ENCODE measurements at regions not wholly inside any gene's neighbourhood (a gene's known extent, or its start where the extent isn't known, plus 50 kb on each side); places are given as distances from the start of the nearest gene placed in this dataset.

- no peak overlapping the region for H3K9ac ChIP-seq (ENCODE audit: low read length)
- whole genome bisulfite sequencing (ENCODE audit: extremely low coverage, insufficient coverage, insufficient read length): no CpG with 5 or more reads among the region's 2 CpGs
- no peaks in the 10 kb centered on the region for H3K27me3 ChIP-seq (ENCODE audit: insufficient read depth, low read length)
- H3K36me3 ChIP-seq (ENCODE audit: control insufficient read depth in 1 of 2, insufficient read depth in 2 of 2, low read length in 2 of 2): no peaks in the 10 kb centered on the region
- no peaks in the 10 kb centered on the region for H3K79me1 ChIP-seq (ENCODE audit: low read length)
- no peak overlapping the region for H3K4ac ChIP-seq (ENCODE audit: low read depth, low read length)
- no peak for DNase-seq
- H2AFZ ChIP-seq (ENCODE audit: insufficient read depth, low read length, poor library complexity): no peak overlapping the region
- H4K12ac ChIP-seq (ENCODE audit: low read depth, low read length): no peak overlapping the region
- H3K4me1 ChIP-seq (ENCODE audit: control insufficient read depth in 1 of 2, insufficient read depth in 2 of 2, low read length in 2 of 2): no peaks in the 10 kb centered on the region
- no peak overlapping the region for H4K91ac ChIP-seq (ENCODE audit: low read depth, low read length)
- no peak overlapping the region for H3K4me3 ChIP-seq (ENCODE audit: low read depth, low read length)
- no peak overlapping the region for H3K27ac ChIP-seq (ENCODE audit: low read depth, low read length)
- H3K79me2 ChIP-seq (ENCODE audit: control insufficient read depth, insufficient read depth, low read length, poor library complexity): no peaks in the 10 kb centered on the region
- no peak overlapping the region for H3K18ac ChIP-seq (ENCODE audit: low read length)
- H3K14ac ChIP-seq (ENCODE audit: low read length): no peak overlapping the region
- H2BK5ac ChIP-seq (ENCODE audit: low read depth, low read length, poor library complexity): no peak overlapping the region
- no peaks in the 10 kb centered on the region for H3K9me3 ChIP-seq (ENCODE audit: insufficient read depth, low read depth, low read length)
- no peak overlapping the region for H2AK5ac ChIP-seq (ENCODE audit: low read length)
- no peak overlapping the region for H4K8ac ChIP-seq (ENCODE audit: low read depth, low read length)
- H3K4me2 ChIP-seq (ENCODE audit: low read length): no peak overlapping the region
- H2BK12ac ChIP-seq (ENCODE audit: low read length): no peak overlapping the region
- H2BK120ac ChIP-seq (ENCODE audit: insufficient read depth, low read length, poor library complexity): no peak overlapping the region
- H3K23ac ChIP-seq (ENCODE audit: low read length): no peak overlapping the region
Observed at GRCh38 chr3:549636-550035, 353.1 kb downstream of the CHL1 start.

DNA sequence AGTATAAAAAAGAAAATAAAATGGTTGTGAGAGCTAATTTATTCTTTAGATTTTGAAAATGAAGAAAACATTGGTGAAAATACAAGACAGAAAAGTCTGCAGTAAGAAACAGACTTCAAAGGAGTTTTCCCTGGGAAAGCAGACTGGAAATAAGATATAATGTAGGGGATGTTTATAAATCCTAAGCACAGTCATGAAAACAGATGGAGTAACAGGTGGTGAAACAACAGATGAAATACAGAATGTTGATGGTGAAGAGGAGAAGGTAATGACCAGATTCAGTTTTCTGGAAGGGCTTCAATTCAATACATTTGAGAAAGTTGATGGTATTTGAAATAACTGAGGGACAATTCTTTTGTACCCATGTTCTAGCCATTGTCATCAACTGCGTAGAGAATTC is 353.9 kb downstream of the CHL1 start:
- no peak overlapping the region for H2AFZ ChIP-seq (ENCODE audit: insufficient read depth, low read length, poor library complexity)
- H2BK12ac ChIP-seq (ENCODE audit: low read length): no peak overlapping the region
- H3K18ac ChIP-seq (ENCODE audit: low read length): no peak overlapping the region
- no peaks in the 10 kb centered on the region for H3K79me2 ChIP-seq (ENCODE audit: control insufficient read depth, insufficient read depth, low read length, poor library complexity)
- H2AK5ac ChIP-seq (ENCODE audit: low read length): no peak overlapping the region
- H3K4me2 ChIP-seq (ENCODE audit: low read length): no peak overlapping the region
- H3K27ac ChIP-seq (ENCODE audit: low read depth, low read length): no peak overlapping the region
- H3K14ac ChIP-seq (ENCODE audit: low read length): no peak overlapping the region
- H3K36me3 ChIP-seq (ENCODE audit: control insufficient read depth in 1 of 2, insufficient read depth in 2 of 2, low read length in 2 of 2): no peaks in the 10 kb centered on the region
- no peaks in the 10 kb centered on the region for H3K4me1 ChIP-seq (ENCODE audit: control insufficient read depth in 1 of 2, insufficient read depth in 2 of 2, low read length in 2 of 2)
- H3K9me3 ChIP-seq (ENCODE audit: insufficient read depth, low read depth, low read length): no peaks in the 10 kb centered on the region
- no peak overlapping the region for H2BK120ac ChIP-seq (ENCODE audit: insufficient read depth, low read length, poor library complexity)
- H4K12ac ChIP-seq (ENCODE audit: low read depth, low read length): no peak overlapping the region
- H3K4me3 ChIP-seq (ENCODE audit: low read depth, low read length): no peak overlapping the region
- WGBS (ENCODE audit: extremely low coverage, insufficient coverage, insufficient read length): no CpG with 5 or more reads among the region's 1 CpG
- H3K79me1 ChIP-seq (ENCODE audit: low read length): no peaks in the 10 kb centered on the region
- no peak overlapping the region for H4K91ac ChIP-seq (ENCODE audit: low read depth, low read length)
- no peak overlapping the region for H4K8ac ChIP-seq (ENCODE audit: low read depth, low read length)
- H3K23ac ChIP-seq (ENCODE audit: low read length): no peak overlapping the region
- H2BK5ac ChIP-seq (ENCODE audit: low read depth, low read length, poor library complexity): no peak overlapping the region
- H3K9ac ChIP-seq (ENCODE audit: low read length): no peak overlapping the region
- no peaks in the 10 kb centered on the region for H3K27me3 ChIP-seq (ENCODE audit: insufficient read depth, low read length)
- no peak overlapping the region for H3K4ac ChIP-seq (ENCODE audit: low read depth, low read length)
- DNase-seq: no peak

GRCh38 chr3:557972-558371 is 361.4 kb downstream of the CHL1 start:
- H3K9ac ChIP-seq (ENCODE audit: low read length): no peak overlapping the region
- no peak overlapping the region for H4K91ac ChIP-seq (ENCODE audit: low read depth, low read length)
- no peak overlapping the region for H3K4ac ChIP-seq (ENCODE audit: low read depth, low read length)
- H3K4me3 ChIP-seq (ENCODE audit: low read depth, low read length): no peak overlapping the region
- no peak overlapping the region for H2AFZ ChIP-seq (ENCODE audit: insufficient read depth, low read length, poor library complexity)
- H3K79me1 ChIP-seq (ENCODE audit: low read length): no peaks in the 10 kb centered on the region
- no peaks in the 10 kb centered on the region for H3K36me3 ChIP-seq (ENCODE audit: control insufficient read depth in 1 of 2, insufficient read depth in 2 of 2, low read length in 2 of 2)
- H2BK5ac ChIP-seq (ENCODE audit: low read depth, low read length, poor library complexity): no peak overlapping the region
- no peaks in the 10 kb centered on the region for H3K27me3 ChIP-seq (ENCODE audit: insufficient read depth, low read length)
- H4K8ac ChIP-seq (ENCODE audit: low read depth, low read length): no peak overlapping the region
- H2BK120ac ChIP-seq (ENCODE audit: insufficient read depth, low read length, poor library complexity): no peak overlapping the region
- no peak overlapping the region for H2BK12ac ChIP-seq (ENCODE audit: low read length)
- no peaks in the 10 kb centered on the region for H3K79me2 ChIP-seq (ENCODE audit: control insufficient read depth, insufficient read depth, low read length, poor library complexity)
- H2AK5ac ChIP-seq (ENCODE audit: low read length): no peak overlapping the region
- no peak overlapping the region for H3K14ac ChIP-seq (ENCODE audit: low read length)
- no peaks in the 10 kb centered on the region for H3K9me3 ChIP-seq (ENCODE audit: insufficient read depth, low read depth, low read length)
- whole genome bisulfite sequencing (ENCODE audit: extremely low coverage, insufficient coverage, insufficient read length): no CpG with 5 or more reads among the region's 1 CpG
- no peak overlapping the region for H3K18ac ChIP-seq (ENCODE audit: low read length)
- H3K23ac ChIP-seq (ENCODE audit: low read length): no peak overlapping the region
- no peak overlapping the region for H3K4me2 ChIP-seq (ENCODE audit: low read length)
- no peak for DNase-seq
- no peak overlapping the region for H4K12ac ChIP-seq (ENCODE audit: low read depth, low read length)
- no peaks in the 10 kb centered on the region for H3K4me1 ChIP-seq (ENCODE audit: control insufficient read depth in 1 of 2, insufficient read depth in 2 of 2, low read length in 2 of 2)
- H3K27ac ChIP-seq (ENCODE audit: low read depth, low read length): no peak overlapping the region

GRCh38 chr3:567488-568185 is 371.1 kb downstream of the CHL1 start:
- no CpG with 5 or more reads among the region's 5 CpGs for WGBS (ENCODE audit: extremely low coverage, insufficient coverage, insufficient read length)
- Histone ChIP-seq H3K4me3 (ENCODE audit: low read depth, low read length) (no peak overlapping the region), H3K14ac (ENCODE audit: low read length) (no peak overlapping the region), H3K4me2 (ENCODE audit: low read length) (no peak overlapping the region), H3K36me3 (ENCODE audit: control insufficient read depth in 1 of 2, insufficient read depth in 2 of 2, low read length in 2 of 2) (no peaks in the 10 kb centered on the region), H3K79me2 (ENCODE audit: control insufficient read depth, insufficient read depth, low read length, poor library complexity) (no peaks in the 10 kb centered on the region), H3K23ac (ENCODE audit: low read length) (no peak overlapping the region), H3K9ac (ENCODE audit: low read length) (no peak overlapping the region), H3K4me1 (ENCODE audit: control insufficient read depth in 1 of 2, insufficient read depth in 2 of 2, low read length in 2 of 2) (no peaks in the 10 kb centered on the region), H3K79me1 (ENCODE audit: low read length) (no peaks in the 10 kb centered on the region), H4K8ac (ENCODE audit: low read depth, low read length) (no peak overlapping the region), H2AK5ac (ENCODE audit: low read length) (no peak overlapping the region), H2BK120ac (ENCODE audit: insufficient read depth, low read length, poor library complexity) (no peak overlapping the region), H4K91ac (ENCODE audit: low read depth, low read length) (no peak overlapping the region), H3K18ac (ENCODE audit: low read length) (no peak overlapping the region), H3K9me3 (ENCODE audit: insufficient read depth, low read depth, low read length) (no peaks in the 10 kb centered on the region), H2BK12ac (ENCODE audit: low read length) (no peak overlapping the region), H4K12ac (ENCODE audit: low read depth, low read length) (no peak overlapping the region), H2BK5ac (ENCODE audit: low read depth, low read length, poor library complexity) (no peak overlapping the region), H3K27me3 (ENCODE audit: insufficient read depth, low read length) (no peaks in the 10 kb centered on the region), H2AFZ (ENCODE audit: insufficient read depth, low read length, poor library complexity) (no peak overlapping the region), H3K27ac (ENCODE audit: low read depth, low read length) (no peak overlapping the region), H3K4ac (ENCODE audit: low read depth, low read length) (no peak overlapping the region)
- DNase-seq: no peak

Measured in trophoblast cell (in vitro differentiated cells and primary cell).